CD4-positive, alpha-beta T cell treated with Interleukin-6 for 4 hours (primary cell): ENCODE measurements at regions not wholly inside any gene's neighbourhood (a gene's known extent, or its start where the extent isn't known, plus 50 kb on each side); places are given as distances from the start of the nearest gene placed in this dataset.
"Not testable (repeated sequence)": the region's sequence is repeated elsewhere in the genome, so short reads cannot be mapped to it uniquely, and the experiment has no call there.

Source experiments
- DNase-seq: peaks from one replicate; pipeline ENCODE4 v3.0.0-alpha.2; 2020; ENCODE audit warnings: mixed read lengths

GRCh38 chr2:35931115-35931514 is 424.5 kb upstream of the CRIM1 start:
- DNase-seq = no peak

DNA sequence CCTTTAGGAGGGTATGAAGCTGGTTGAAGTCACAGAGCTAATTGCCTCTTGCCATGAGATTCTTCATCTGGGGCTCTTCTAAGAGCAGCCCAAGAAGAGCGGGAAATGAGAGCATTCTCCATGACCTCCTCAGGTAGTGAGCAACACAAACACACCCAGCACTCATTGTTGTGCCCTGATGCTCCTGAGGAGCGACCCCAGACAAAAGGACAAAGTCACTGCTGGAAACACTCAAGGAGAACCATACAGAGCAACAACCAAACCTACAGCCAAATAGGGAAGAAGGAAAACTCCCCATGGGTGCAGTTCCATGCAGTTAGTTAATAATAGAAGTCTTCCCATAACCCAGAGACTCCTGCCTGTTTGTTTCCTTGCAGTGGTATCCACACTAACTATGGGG is 426.0 kb upstream of the CRIM1 start:
- no peak for DNase-seq

DNA sequence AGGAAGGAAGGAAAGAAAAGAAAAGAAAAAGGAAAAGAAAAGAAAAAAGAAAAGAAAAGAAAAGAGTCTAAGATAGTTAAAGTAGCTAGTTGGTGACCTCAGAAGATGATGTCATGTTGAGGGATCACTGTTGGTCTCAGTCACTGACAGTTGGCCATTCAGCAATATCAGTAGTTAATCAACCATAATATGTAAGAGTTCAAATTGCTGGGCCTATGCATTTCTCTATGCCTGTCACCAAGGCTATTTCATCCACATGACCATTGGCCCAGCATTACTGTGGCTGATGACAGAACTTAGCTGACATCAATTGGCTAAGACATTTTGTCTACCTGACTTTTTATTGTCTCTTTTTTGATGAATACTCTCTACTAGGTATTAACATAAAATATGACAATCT is 435.5 kb upstream of the CRIM1 start:
- DNase-seq = no peak

- no peak for DNase-seq
Observed at GRCh38 chr2:35915261-35915660, 440.3 kb upstream of the CRIM1 start.

DNA sequence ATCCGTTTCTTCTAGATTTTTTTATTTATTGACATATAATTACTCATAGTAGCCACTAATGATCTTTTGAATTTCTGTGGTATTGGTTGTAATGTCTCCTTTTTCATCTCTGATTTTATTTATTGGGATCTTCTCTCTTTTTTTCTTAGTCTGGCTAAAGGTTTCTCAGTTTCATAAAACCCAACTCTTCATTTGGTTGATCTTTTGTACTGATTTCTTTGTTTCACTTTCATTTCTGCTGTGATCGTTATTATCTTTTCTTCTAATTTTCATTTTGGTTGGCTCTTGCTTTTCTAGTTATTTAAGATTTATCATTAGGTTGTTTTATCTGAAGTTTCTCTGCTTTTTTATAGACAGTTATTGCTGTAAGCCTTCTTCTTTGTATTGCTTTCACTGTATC is 463.6 kb upstream of the CRIM1 start:
- no peak for DNase-seq

- no peak for DNase-seq
Observed at GRCh38 chr2:35891528-35891927, 464.1 kb upstream of the CRIM1 start.

GRCh38 chr2:35887146-35887545 is 468.4 kb upstream of the CRIM1 start:
- DNase-seq = no peak

DNA sequence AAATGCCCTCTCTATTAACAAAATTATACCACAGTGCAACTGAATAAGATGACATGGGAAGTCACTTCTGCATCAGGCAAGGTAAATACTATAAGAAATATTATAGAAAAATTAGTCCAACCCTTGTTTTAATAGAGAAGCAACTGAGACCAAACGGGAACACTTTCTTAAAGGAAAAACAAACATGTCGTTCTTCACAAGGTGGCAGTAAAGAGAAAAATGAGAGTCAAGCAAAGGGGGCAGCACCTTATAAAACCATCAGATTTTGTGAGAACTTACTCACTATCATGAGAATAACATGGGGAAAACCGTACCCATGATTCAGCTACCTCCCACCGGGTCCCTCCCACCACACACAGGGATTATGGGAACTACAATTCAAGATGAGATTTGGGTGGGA is 481.7 kb upstream of the CRIM1 start:
- no peak for DNase-seq

- DNase-seq = no peak
Observed at GRCh38 chr2:35871672-35872071, 483.9 kb upstream of the CRIM1 start.

- no peak for DNase-seq
Observed at GRCh38 chr2:35870713-35871112, 484.9 kb upstream of the CRIM1 start.

GRCh38 chr2:35864141-35864540 is 491.4 kb upstream of the CRIM1 start:
- DNase-seq = no peak

DNA sequence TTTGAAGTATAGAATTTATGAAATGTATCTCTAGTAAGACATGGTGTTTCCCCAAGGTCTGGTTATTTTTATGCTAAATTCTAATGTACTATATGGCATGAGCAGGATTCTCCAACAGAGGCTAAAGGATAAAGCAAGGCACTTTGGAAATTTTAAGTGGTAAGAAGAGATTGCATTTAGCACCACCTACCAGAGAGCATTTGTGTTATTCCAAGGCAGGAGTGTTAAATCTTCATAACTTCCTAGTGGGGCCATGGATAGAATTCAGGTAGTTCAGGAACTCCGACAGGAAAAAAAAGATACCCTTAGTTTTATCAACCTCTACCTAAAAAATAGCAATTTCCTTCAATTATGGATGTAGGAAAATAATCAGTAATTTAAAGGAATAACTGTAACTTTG is 497.4 kb upstream of the CRIM1 start:
- DNase-seq = no peak

DNA sequence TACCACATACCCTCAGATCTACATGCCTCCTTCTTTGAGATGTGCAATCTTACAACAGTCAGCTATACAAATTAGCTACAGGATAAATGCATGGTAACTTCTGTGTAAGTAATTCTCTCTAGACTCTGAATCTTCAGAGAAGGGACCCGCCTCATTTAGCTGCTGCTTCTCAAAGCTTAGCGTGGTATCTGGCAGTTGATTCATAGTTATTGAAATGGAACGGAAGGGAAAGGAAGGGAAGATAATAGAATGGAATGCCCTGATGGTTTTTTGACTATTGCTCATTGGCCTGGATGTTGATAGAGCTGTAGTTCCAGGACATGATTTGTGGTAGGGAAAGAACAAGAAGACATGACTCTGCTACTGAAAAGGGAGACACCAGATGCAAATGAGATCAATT is 498.1 kb upstream of the CRIM1 start:
- DNase-seq = no peak

DNA sequence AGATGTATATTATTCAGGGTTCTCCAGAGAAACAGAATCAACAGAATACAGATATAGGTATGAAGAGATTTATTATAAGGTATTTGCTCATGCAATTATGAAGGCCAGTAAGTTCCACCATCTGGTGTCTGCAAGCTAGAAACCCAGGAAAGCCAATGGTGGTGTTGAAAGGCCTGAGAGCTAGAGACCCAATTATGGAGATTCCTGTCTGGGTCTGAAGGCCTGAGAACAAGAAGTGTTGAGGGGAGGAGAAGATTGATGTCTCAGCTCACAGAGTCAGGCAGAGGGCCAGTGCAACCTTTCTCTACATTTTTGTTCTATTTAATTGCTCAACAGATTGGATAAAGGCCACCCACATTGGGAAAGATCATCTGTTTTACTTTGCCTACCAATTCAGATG is 524.2 kb upstream of the CRIM1 start:
- DNase-seq = no peak

DNA sequence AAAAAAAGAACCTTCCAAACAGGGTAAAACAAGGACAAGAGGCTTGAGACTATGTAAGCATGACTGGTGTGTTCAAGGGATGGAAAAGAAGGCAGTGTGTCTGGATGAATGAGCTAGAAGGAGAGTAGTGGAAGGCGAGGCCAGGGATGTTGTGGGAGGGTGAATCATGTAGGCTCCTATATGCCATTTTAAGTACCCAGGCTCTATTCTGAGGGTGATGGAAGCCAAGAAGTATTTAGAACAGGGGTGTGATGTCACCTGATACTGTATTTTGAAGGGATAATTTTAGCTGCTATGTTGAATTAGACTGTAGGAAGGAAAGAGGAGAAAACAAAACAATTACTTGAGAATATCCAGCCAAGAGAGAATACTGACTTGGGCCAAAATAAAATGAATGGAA is 524.7 kb upstream of the CRIM1 start:
- no peak for DNase-seq

GRCh38 chr2:35827086-35827485 is 528.5 kb upstream of the CRIM1 start:
- DNase-seq = no peak

- DNase-seq = no peak
Observed at GRCh38 chr2:35822716-35823115, 532.9 kb upstream of the CRIM1 start.

DNA sequence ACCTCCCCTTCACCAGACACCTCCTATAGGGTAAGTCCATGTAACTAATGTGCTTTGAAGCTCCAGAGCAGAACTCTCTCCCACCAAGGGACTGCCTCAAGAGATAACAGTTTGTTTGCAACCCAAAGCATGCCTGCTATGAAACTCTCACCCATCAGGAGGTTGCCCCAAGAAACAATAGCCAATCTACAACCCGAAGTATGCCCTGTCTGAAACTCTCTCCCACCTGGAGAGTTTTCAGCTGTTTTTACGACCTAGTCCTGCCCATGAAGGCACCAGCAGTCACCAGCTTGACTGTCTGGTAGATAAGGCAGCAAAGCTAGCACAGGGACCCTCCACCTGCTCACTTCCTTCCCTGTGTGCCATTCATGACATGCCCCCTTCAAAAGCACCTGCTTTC is 533.9 kb upstream of the CRIM1 start:
- DNase-seq = no peak

GRCh38 chr2:35820391-35820790 is 535.2 kb upstream of the CRIM1 start:
- no peak for DNase-seq

- no peak for DNase-seq
Observed at GRCh38 chr2:35819033-35819432, 536.5 kb upstream of the CRIM1 start.

DNA sequence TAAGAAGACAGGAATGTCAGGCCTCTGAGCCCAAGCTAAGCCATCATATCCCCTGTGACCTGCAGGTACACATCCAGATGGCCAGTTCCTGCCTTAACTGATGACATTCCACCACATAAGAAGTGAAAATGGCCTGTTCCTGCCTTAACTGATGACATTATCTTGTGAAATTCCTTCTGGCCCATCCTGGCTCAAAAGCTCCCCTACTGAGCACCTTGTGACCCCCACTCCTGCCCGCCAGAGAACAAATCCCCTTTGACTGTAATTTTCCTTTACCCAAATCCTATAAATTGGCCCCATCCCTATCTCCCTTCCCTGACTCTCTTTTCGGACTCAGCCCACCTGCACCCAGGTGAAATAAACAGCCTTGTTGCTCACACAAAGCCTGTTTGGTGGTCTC is 537.2 kb upstream of the CRIM1 start:
- DNase-seq = not testable (repeated sequence)

- DNase-seq = not testable (repeated sequence)
Observed at GRCh38 chr2:35814597-35814996, 541.0 kb upstream of the CRIM1 start.

- DNase-seq = no peak
Observed at GRCh38 chr2:35803126-35803525, 552.5 kb upstream of the CRIM1 start.

GRCh38 chr2:35794796-35795450 is 560.7 kb upstream of the CRIM1 start:
- no peak for DNase-seq

DNA sequence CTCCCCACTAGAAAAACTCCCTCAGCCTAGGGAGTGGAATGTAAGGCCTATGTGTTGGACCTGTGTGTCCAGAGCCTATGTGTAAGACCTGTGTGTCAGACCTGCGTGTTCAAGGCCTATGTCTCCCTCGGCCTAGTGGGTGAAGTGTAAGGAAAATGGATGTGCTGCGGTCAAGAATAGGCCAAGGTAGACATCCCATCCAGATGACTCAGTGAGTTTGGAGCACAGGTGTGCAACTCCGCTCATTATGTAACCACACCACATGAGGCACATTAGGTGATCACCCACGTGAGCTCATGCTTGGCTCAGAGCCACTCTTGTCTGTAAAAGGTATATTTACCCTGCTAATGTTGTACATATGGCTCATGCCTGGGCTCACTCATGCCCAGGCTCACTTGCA is 565.3 kb upstream of the CRIM1 start:
- no peak for DNase-seq

- DNase-seq = no peak
Observed at GRCh38 chr2:35788543-35788942, 567.0 kb upstream of the CRIM1 start.
